Large intestine (tissue), 3 donors: ENCODE measurements at regions not wholly inside any gene's neighbourhood (a gene's known extent, or its start where the extent isn't known, plus 50 kb on each side); places are given as distances from the start of the nearest gene placed in this dataset.

Source experiments
- DNase-seq, 2 donors: peaks; one replicate each; pipeline versions ENCODE4 v3.0.0 to v3.0.0-alpha.2; 2013
- H3K27ac ChIP-seq: one replicate; pipeline ENCODE4 v1.5.1; 2013; ENCODE audit warnings: low read length
- H3K27me3 ChIP-seq: 2 replicates; pipeline ENCODE4 v1.6.1; 2013; ENCODE audit warnings: low read length; ENCODE audit not compliant: control insufficient read depth, insufficient read depth
- H3K36me3 ChIP-seq: 2 replicates; pipeline ENCODE4 v1.6.1; 2013; ENCODE audit warnings: low read length; ENCODE audit not compliant: control insufficient read depth, insufficient read depth
- H3K4me1 ChIP-seq: one replicate; pipeline ENCODE4 v1.6.1; 2013; ENCODE audit warnings: low read length; ENCODE audit not compliant: control insufficient read depth, insufficient read depth
- H3K4me3 ChIP-seq: one replicate; pipeline ENCODE4 v1.5.1; 2013; ENCODE audit warnings: low read length
- H3K9me3 ChIP-seq: one replicate; pipeline ENCODE4 v1.6.1; 2013; ENCODE audit warnings: mild to moderate bottlenecking, low read depth, low read length, moderate library complexity; ENCODE audit not compliant: control insufficient read depth
- WGBS: methylation state at CpG from one replicate; pipeline ENCODE4 v1.1.5; 2013; ENCODE audit warnings: low lambda C conversion rate; ENCODE audit not compliant: insufficient coverage; 5-methylcytosine and 5-hydroxymethylcytosine counted together

GRCh38 chr4:16315456-16315855 is 89.2 kb upstream of the TAPT1 start:
- no peaks in the 10 kb centered on the region for H3K27me3 ChIP-seq
- no peak for DNase-seq
- no CpG with 5 or more reads among the region's 8 CpGs for WGBS
- H3K4me1 ChIP-seq: no peaks in the 10 kb centered on the region
- H3K4me3 ChIP-seq: no peak overlapping the region
- H3K9me3 ChIP-seq: no peaks in the 10 kb centered on the region
- H3K27ac ChIP-seq: no peak overlapping the region
- H3K36me3 ChIP-seq: no peaks in the 10 kb centered on the region

- Histone ChIP-seq H3K9me3 (no peaks in the 10 kb centered on the region), H3K4me1 (no peaks in the 10 kb centered on the region), H3K27me3 (no peaks in the 10 kb centered on the region), H3K27ac (no peak overlapping the region), H3K4me3 (no peak overlapping the region), H3K36me3 (no peaks in the 10 kb centered on the region)
- no CpG with 5 or more reads among the region's 3 CpGs for WGBS
- no peak for DNase-seq
Observed at GRCh38 chr4:16310606-16311005, 84.3 kb upstream of the TAPT1 start.

GRCh38 chr4:16302648-16303047 is 76.4 kb upstream of the TAPT1 start:
- no peak overlapping the region for H3K4me3 ChIP-seq
- H3K4me1 ChIP-seq: no peaks in the 10 kb centered on the region
- no CpG with 5 or more reads among the region's 3 CpGs for WGBS
- H3K27me3 ChIP-seq: no peaks in the 10 kb centered on the region
- H3K9me3 ChIP-seq: no peaks in the 10 kb centered on the region
- no peak overlapping the region for H3K27ac ChIP-seq
- no peak for DNase-seq
- H3K36me3 ChIP-seq: no peaks in the 10 kb centered on the region

- no peak for DNase-seq
- no peaks in the 10 kb centered on the region for H3K4me1 ChIP-seq
- no CpG with 5 or more reads among the region's 1 CpG for WGBS
- H3K27ac ChIP-seq: no peak overlapping the region
- H3K9me3 ChIP-seq: no peaks in the 10 kb centered on the region
- no peak overlapping the region for H3K4me3 ChIP-seq
- H3K36me3 ChIP-seq: no peaks in the 10 kb centered on the region
- H3K27me3 ChIP-seq: no peaks in the 10 kb centered on the region
Observed at GRCh38 chr4:16297003-16297402, 70.7 kb upstream of the TAPT1 start.

GRCh38 chr4:16294455-16294854 is 68.2 kb upstream of the TAPT1 start:
- H3K27me3 ChIP-seq: no peaks in the 10 kb centered on the region
- DNase-seq: no peak
- H3K4me1 ChIP-seq: no peaks in the 10 kb centered on the region
- no peaks in the 10 kb centered on the region for H3K36me3 ChIP-seq
- H3K4me3 ChIP-seq: no peak overlapping the region
- H3K9me3 ChIP-seq: no peaks in the 10 kb centered on the region
- no peak overlapping the region for H3K27ac ChIP-seq
- WGBS: 100% methylated on average over 1 of the region's 1 CpG

- H3K27ac ChIP-seq: no peak overlapping the region
- WGBS: no CpG with 5 or more reads among the region's 2 CpGs
- no peaks in the 10 kb centered on the region for H3K9me3 ChIP-seq
- no peak for DNase-seq
- H3K4me1 ChIP-seq: no peaks in the 10 kb centered on the region
- H3K4me3 ChIP-seq: no peak overlapping the region
- H3K36me3 ChIP-seq: no peaks in the 10 kb centered on the region
- H3K27me3 ChIP-seq: no peaks in the 10 kb centered on the region
Observed at GRCh38 chr4:16293210-16293838, 67.1 kb upstream of the TAPT1 start.

- no peaks in the 10 kb centered on the region for H3K36me3 ChIP-seq
- H3K27ac ChIP-seq: no peak overlapping the region
- no peak for DNase-seq
- no peaks in the 10 kb centered on the region for H3K9me3 ChIP-seq
- no CpG with 5 or more reads among the region's 7 CpGs for WGBS
- H3K27me3 ChIP-seq: no peaks in the 10 kb centered on the region
- H3K4me1 ChIP-seq: no peaks in the 10 kb centered on the region
- H3K4me3 ChIP-seq: no peak overlapping the region
Observed at GRCh38 chr4:16292585-16292984, 66.3 kb upstream of the TAPT1 start.

GRCh38 chr4:16290681-16291420 is 64.6 kb upstream of the TAPT1 start:
- H3K4me3 ChIP-seq: no peak overlapping the region
- 60% methylated on average over 3 of the region's 8 CpGs for WGBS
- H3K4me1 ChIP-seq: no peaks in the 10 kb centered on the region

GRCh38 chr4:16289897-16290554 is 63.8 kb upstream of the TAPT1 start:
- H3K36me3 ChIP-seq: no peaks in the 10 kb centered on the region
- no peaks in the 10 kb centered on the region for H3K9me3 ChIP-seq
- H3K4me1 ChIP-seq: no peaks in the 10 kb centered on the region
- H3K4me3 ChIP-seq: no peak overlapping the region
- no peak overlapping the region for H3K27ac ChIP-seq
- no peaks in the 10 kb centered on the region for H3K27me3 ChIP-seq
- 19% methylated on average over 3 of the region's 4 CpGs for WGBS
- DNase-seq: peak in 1 of 2 donors; percentile 23

More at GRCh38 chr4:16290681-16291420, 64.6 kb upstream of the TAPT1 start:
- Histone ChIP-seq H3K27ac (no peak overlapping the region), H3K27me3 (no peaks in the 10 kb centered on the region), H3K9me3 (no peaks in the 10 kb centered on the region), H3K36me3 (no peaks in the 10 kb centered on the region)
- DNase-seq: no peak

- Histone ChIP-seq H3K9me3 (no peaks in the 10 kb centered on the region), H3K4me3 (no peak overlapping the region), H3K4me1 (no peaks in the 10 kb centered on the region), H3K36me3 (no peaks in the 10 kb centered on the region), H3K27me3 (no peaks in the 10 kb centered on the region), H3K27ac (no peak overlapping the region)
- no peak for DNase-seq
- WGBS: no CpG with 5 or more reads among the region's 3 CpGs
Observed at GRCh38 chr4:16284050-16284449, 57.8 kb upstream of the TAPT1 start.
